Neutrophil (primary cell): ENCODE measurements at regions not wholly inside any gene's neighbourhood (a gene's known extent, or its start where the extent isn't known, plus 50 kb on each side); places are given as distances from the start of the nearest gene placed in this dataset.

Experiments used
- H3K27ac ChIP-seq: fragments of 200-600 bp; sonication (generic); 2 replicates; pipeline ENCODE4 v1.5.1; 2016; ENCODE audit warnings: mild to moderate bottlenecking, moderate library complexity
- H3K27me3 ChIP-seq: fragments of 200-600 bp; sonication (generic); 2 replicates; pipeline ENCODE4 v1.6.0; 2016; ENCODE audit warnings: mild to moderate bottlenecking
- H3K36me3 ChIP-seq: fragments of 200-600 bp; sonication (generic); 2 replicates; pipeline ENCODE4 v1.5.1; 2017
- H3K4me1 ChIP-seq, 2 experiments: fragments of 200-600 bp in 1 of 2; sonication (generic) in 1 of 2; 1 replicate in 1 of 2; 2 replicates in 1 of 2; pipeline versions ENCODE4 v1.5.1 to v1.6.1; 2013 to 2016; ENCODE audit warnings: low read depth in 1 of 2, low read length in 1 of 2, mild to moderate bottlenecking in 1 of 2, moderate library complexity in 1 of 2; ENCODE audit not compliant: control insufficient read depth in 1 of 2, insufficient read depth in 1 of 2
- H3K4me3 ChIP-seq, 2 experiments: fragments of 200-600 bp in 1 of 2; sonication (generic) in 1 of 2; 1 replicate in 1 of 2; 2 replicates in 1 of 2; pipeline ENCODE4 v1.5.1; 2013 to 2016; ENCODE audit warnings: low read depth in 1 of 2, low read length in 1 of 2, mild to moderate bottlenecking in 1 of 2, moderate library complexity in 1 of 2
- H3K9me3 ChIP-seq: fragments of 200-600 bp; sonication (generic); 2 replicates; pipeline ENCODE4 v1.5.1; 2016
- TF ChIP-seq, protein P1 (sequence below): fragments of 200-600 bp; sonication (generic); IDR thresholded peaks from 2 replicates; pipeline ENCODE4 v1.5.1; 2016; ENCODE audit warnings: antibody characterized with exemption

DNA sequence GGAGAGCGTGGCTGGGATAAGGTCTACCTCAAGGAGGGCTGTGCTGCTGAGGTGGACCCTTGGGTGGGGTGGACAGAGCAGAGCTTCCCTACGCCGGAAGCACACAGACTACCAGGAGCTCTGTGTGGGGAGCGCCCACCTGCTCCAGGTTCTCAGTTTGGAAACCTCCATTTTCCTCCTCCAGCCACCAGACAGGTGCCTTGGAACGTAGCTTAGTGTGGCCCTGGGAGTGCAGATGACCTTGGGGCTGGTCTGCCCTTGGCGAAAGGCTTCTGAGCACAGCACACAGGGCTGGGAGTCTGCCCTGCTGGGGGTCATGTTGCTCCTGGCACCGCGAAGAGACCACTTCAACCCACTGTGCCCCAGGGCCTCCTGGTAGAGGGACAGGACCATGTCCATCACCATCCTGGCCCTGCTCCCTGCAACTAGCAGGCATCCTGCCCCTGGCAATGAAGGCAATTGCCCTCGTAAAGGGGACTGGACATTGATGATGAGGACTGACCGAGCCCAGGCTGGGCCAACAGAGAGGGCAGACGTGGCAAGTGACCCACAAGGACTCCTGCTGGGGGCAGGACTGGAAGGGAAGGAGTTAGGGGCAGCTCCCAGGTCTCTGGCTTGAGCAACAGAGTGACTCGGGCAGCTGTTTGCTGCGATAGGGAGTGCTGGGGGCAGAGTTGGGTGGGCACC is 214.7 kb downstream of the CYP26B1 start:
- H3K9me3 ChIP-seq = no peaks in the 10 kb centered on the region
- H3K4me1 ChIP-seq = no peaks in the 10 kb centered on the region
- H3K27me3 ChIP-seq = no peaks in the 10 kb centered on the region

DNA sequence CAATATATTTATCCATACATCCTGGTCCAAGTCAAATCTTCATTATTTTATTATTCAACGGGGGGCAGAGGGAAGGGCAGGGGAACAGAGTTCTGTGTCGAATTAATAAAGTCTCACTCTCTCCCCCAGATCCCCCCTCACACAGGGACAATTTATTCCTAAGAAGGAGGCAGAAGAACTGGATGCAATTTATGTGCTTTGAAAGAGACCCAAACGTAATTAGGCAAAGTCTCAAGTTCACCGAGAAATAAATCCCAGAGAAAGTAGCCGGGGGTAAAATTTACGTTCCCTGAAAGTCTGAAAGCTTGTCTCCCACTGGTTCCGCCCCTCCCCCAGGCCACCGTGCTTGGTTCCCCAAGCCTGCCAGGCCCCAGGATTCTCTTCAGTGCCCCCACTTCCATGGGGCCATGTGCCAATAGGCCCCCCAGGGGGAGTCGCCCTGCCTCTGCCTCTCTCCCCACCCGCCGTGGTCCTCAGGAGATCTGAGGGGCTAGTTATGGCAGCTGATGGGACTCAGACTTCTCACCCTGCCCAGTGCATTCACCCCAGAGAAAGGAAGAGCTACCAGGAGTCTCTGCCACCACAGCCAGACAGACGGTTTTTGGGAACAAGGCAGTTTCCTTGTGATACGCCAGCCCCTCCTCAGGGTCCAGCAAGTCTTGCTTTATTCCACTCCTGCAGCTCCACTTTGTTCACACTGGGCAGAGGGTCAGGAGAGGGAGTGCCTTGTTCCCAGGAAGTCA is 215.5 kb downstream of the CYP26B1 start:
- H3K4me3 ChIP-seq = no peak overlapping the region
- H3K27ac ChIP-seq = no peak overlapping the region
- TF ChIP-seq, protein P1, sequence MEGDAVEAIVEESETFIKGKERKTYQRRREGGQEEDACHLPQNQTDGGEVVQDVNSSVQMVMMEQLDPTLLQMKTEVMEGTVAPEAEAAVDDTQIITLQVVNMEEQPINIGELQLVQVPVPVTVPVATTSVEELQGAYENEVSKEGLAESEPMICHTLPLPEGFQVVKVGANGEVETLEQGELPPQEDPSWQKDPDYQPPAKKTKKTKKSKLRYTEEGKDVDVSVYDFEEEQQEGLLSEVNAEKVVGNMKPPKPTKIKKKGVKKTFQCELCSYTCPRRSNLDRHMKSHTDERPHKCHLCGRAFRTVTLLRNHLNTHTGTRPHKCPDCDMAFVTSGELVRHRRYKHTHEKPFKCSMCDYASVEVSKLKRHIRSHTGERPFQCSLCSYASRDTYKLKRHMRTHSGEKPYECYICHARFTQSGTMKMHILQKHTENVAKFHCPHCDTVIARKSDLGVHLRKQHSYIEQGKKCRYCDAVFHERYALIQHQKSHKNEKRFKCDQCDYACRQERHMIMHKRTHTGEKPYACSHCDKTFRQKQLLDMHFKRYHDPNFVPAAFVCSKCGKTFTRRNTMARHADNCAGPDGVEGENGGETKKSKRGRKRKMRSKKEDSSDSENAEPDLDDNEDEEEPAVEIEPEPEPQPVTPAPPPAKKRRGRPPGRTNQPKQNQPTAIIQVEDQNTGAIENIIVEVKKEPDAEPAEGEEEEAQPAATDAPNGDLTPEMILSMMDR = no peak
- H3K4me1 ChIP-seq = no peaks in the 10 kb centered on the region
- no peaks in the 10 kb centered on the region for H3K27me3 ChIP-seq
- no peaks in the 10 kb centered on the region for H3K36me3 ChIP-seq
- no peaks in the 10 kb centered on the region for H3K9me3 ChIP-seq

More for the DNA sequence above, 214.7 kb downstream of the CYP26B1 start:
- TF ChIP-seq, protein P1 = no peak
- no peaks in the 10 kb centered on the region for H3K36me3 ChIP-seq
- no peak overlapping the region for H3K27ac ChIP-seq
- H3K4me3 ChIP-seq = no peak overlapping the region

DNA sequence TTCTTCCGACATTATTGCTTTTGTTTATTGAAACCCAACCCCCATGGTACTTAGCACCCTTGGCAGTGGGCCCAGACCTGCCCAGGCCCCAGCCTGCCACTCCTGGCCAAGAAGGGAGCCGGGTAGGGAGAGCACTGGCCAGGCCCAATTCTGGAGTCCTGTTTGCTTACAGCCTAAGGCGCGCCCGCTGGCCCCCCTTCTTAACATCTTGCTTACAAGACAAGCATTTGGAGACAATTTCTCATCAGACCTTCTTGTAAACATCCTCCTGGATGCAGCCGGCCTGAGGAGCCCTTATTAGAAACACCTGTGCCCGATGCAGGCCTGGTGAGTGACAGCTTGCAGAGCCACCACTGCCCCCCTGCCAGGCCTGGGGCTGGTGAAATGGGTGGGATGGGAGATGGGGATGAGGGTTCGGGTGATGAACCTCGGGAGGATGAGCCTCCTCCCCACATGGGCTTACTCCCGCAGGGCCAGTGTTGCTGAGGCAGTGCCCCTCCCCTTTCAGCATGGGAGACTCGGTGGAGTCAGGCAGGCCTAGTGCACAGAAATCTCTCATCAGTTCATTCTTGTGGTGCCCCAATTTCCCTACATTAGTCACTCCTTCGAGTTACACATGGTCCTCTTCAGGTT is 217.5 kb downstream of the CYP26B1 start:
- H3K27ac ChIP-seq = no peak overlapping the region
- no peaks in the 10 kb centered on the region for H3K4me1 ChIP-seq
- TF ChIP-seq, protein P1 = no peak
- no peaks in the 10 kb centered on the region for H3K27me3 ChIP-seq
- no peak overlapping the region for H3K4me3 ChIP-seq
- no peaks in the 10 kb centered on the region for H3K9me3 ChIP-seq
- H3K36me3 ChIP-seq = no peaks in the 10 kb centered on the region

DNA sequence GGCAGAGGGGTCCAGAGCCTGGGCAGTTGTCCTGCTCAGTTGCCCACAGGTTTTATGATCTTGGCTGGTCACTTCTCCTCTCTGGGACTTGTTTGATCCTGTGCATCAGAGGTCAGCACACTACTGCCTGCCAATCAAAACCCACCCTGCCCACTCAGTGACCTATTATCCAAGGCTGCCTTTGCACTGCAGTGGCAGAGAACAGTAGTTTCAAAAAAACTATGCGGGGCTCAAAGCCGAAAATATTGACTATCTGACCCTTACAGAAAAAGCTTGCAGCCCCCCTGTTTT is 218.2 kb downstream of the CYP26B1 start:
- TF ChIP-seq, protein P1 = no peak
- Histone ChIP-seq H3K4me3 (no peak overlapping the region), H3K9me3 (no peaks in the 10 kb centered on the region), H3K4me1 (no peaks in the 10 kb centered on the region), H3K36me3 (no peaks in the 10 kb centered on the region), H3K27ac (no peak overlapping the region), H3K27me3 (no peaks in the 10 kb centered on the region)

DNA sequence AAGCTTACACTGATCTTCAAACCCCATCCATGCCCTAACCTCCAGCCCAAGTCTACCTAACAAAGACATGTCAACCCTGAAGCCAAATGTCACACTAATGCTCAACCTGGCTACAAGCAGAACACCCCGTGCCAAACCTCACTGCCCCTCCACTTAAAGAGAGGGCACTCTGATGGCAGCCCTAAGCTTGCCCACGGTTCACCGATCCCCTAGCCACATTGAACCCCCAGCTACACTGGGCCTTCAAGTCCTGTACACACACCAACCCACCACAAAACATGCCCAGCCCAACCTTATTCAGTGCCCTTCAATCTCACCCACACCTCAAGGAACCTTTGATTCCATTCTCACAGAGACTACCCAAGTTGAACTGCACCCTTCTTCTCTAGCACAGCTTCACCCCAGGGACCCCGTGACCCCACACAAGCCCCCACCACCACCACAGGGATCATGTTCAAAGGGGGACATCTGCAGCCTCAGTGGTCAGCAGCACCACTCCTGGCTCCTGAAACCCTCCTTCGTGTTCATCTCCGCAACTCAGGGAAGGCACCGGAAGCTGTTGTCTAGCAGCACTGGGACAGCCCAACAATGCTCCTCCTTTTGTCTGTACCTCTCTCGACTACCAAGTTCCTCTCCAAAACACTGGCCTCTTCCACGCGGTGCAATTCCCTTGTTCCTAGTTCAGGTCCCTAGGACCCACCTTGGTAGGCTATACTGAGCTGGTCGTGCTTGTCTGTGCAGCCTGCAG is 218.8 kb downstream of the CYP26B1 start:
- Histone ChIP-seq H3K27ac (no peak overlapping the region), H3K4me3 (no peak overlapping the region), H3K4me1 (no peaks in the 10 kb centered on the region), H3K36me3 (no peaks in the 10 kb centered on the region), H3K27me3 (no peaks in the 10 kb centered on the region), H3K9me3 (no peaks in the 10 kb centered on the region)
- TF ChIP-seq, protein P1 = no peak
